ENCODE measurements at regions not wholly inside any gene's neighbourhood (a gene's known extent, or its start where the extent isn't known, plus 50 kb on each side); places are given as distances from the start of the nearest gene placed in this dataset.

- no peaks in the 10 kb centered on the region for H3K4me1 ChIP-seq (ENCODE audit: control insufficient read depth in 2 of 3, insufficient read depth in 2 of 3, low read depth in 1 of 3, low read length in 3 of 3)
- no peak overlapping the region for H3K27ac ChIP-seq (ENCODE audit: low read depth in 2 of 2, low read length in 2 of 2)
- no peak overlapping the region for H3K9ac ChIP-seq (ENCODE audit: low read length in 3 of 3)
- no peak for TF ChIP-seq CTCF (IDR thresholded peaks at IDR 0.05; ENCODE audit: borderline replicate concordance, extremely low read depth, insufficient read depth)
- no peaks in the 10 kb centered on the region for H3K27me3 ChIP-seq (ENCODE audit: control insufficient read depth, insufficient read depth, low read length)
- DNase-seq (peak in 2 of 5 donors; percentile 33 to 49), FAIRE-seq (no peak)
- intact Hi-C loops (cut with DNase I) = no loop called here
- H3K4me3 ChIP-seq (ENCODE audit: low read length in 3 of 3) = no peak overlapping the region
- H3K9me3 ChIP-seq (ENCODE audit: control insufficient read depth in 2 of 3, insufficient read depth in 1 of 3, low read length in 3 of 3) = no peaks in the 10 kb centered on the region
- H3K36me3 ChIP-seq (ENCODE audit: control insufficient read depth in 2 of 3, insufficient read depth in 3 of 3, low read length in 3 of 3) = no peaks in the 10 kb centered on the region
Observed at GRCh38 chr3:30141178-30141581, 465.2 kb upstream of the TGFBR2 start.

- FAIRE-seq = no peak
Observed at GRCh38 chr3:30141927-30142326, 464.5 kb upstream of the TGFBR2 start.

GRCh38 chr3:30142946-30143345 is 463.5 kb upstream of the TGFBR2 start:
- no peak overlapping the region for H3K9ac ChIP-seq (ENCODE audit: low read length in 3 of 3)
- no peak for FAIRE-seq
- no peak overlapping the region for H3K4me3 ChIP-seq (ENCODE audit: low read length in 3 of 3)
- intact Hi-C loops (cut with DNase I) = no loop called here
- H3K27ac ChIP-seq (ENCODE audit: low read depth in 2 of 2, low read length in 2 of 2) = no peak overlapping the region
- H3K27me3 ChIP-seq (ENCODE audit: control insufficient read depth, insufficient read depth, low read length) = no peaks in the 10 kb centered on the region
- H3K36me3 ChIP-seq (ENCODE audit: control insufficient read depth in 2 of 3, insufficient read depth in 3 of 3, low read length in 3 of 3) = no peaks in the 10 kb centered on the region
- no peaks in the 10 kb centered on the region for H3K4me1 ChIP-seq (ENCODE audit: control insufficient read depth in 2 of 3, insufficient read depth in 2 of 3, low read depth in 1 of 3, low read length in 3 of 3)
- no peak for TF ChIP-seq CTCF (IDR thresholded peaks at IDR 0.05; ENCODE audit: borderline replicate concordance, extremely low read depth, insufficient read depth)
- no peak for DNase-seq
- H3K9me3 ChIP-seq (ENCODE audit: control insufficient read depth in 2 of 3, insufficient read depth in 1 of 3, low read length in 3 of 3) = no peaks in the 10 kb centered on the region

More at GRCh38 chr3:30141927-30142326, 464.5 kb upstream of the TGFBR2 start:
- Histone ChIP-seq H3K9ac (ENCODE audit: low read length in 3 of 3) (no peak overlapping the region), H3K27ac (ENCODE audit: low read depth in 2 of 2, low read length in 2 of 2) (no peak overlapping the region), H3K4me1 (ENCODE audit: control insufficient read depth in 2 of 3, insufficient read depth in 2 of 3, low read depth in 1 of 3, low read length in 3 of 3) (no peaks in the 10 kb centered on the region), H3K27me3 (ENCODE audit: control insufficient read depth, insufficient read depth, low read length) (no peaks in the 10 kb centered on the region), H3K4me3 (ENCODE audit: low read length in 3 of 3) (no peak overlapping the region), H3K36me3 (ENCODE audit: control insufficient read depth in 2 of 3, insufficient read depth in 3 of 3, low read length in 3 of 3) (no peaks in the 10 kb centered on the region), H3K9me3 (ENCODE audit: control insufficient read depth in 2 of 3, insufficient read depth in 1 of 3, low read length in 3 of 3) (no peaks in the 10 kb centered on the region)
- no peak for TF ChIP-seq CTCF (IDR thresholded peaks at IDR 0.05; ENCODE audit: borderline replicate concordance, extremely low read depth, insufficient read depth)
- intact Hi-C loops (cut with DNase I) = no loop called here
- DNase-seq = peak in 1 of 5 donors; percentile 8

GRCh38 chr3:30145281-30145680 is 461.1 kb upstream of the TGFBR2 start:
- H3K27me3 ChIP-seq (ENCODE audit: control insufficient read depth, insufficient read depth, low read length) = no peaks in the 10 kb centered on the region
- H3K4me3 ChIP-seq (ENCODE audit: low read length in 3 of 3) = no peak overlapping the region
- H3K9ac ChIP-seq (ENCODE audit: low read length in 3 of 3) = no peak overlapping the region
- H3K27ac ChIP-seq (ENCODE audit: low read depth in 2 of 2, low read length in 2 of 2) = no peak overlapping the region
- no peaks in the 10 kb centered on the region for H3K4me1 ChIP-seq (ENCODE audit: control insufficient read depth in 2 of 3, insufficient read depth in 2 of 3, low read depth in 1 of 3, low read length in 3 of 3)
- no peaks in the 10 kb centered on the region for H3K36me3 ChIP-seq (ENCODE audit: control insufficient read depth in 2 of 3, insufficient read depth in 3 of 3, low read length in 3 of 3)
- TF ChIP-seq CTCF (IDR thresholded peaks at IDR 0.05; ENCODE audit: borderline replicate concordance, extremely low read depth, insufficient read depth) = no peak
- FAIRE-seq (no peak), DNase-seq (no peak)
- intact Hi-C loops (cut with DNase I) = no loop called here
- no peaks in the 10 kb centered on the region for H3K9me3 ChIP-seq (ENCODE audit: control insufficient read depth in 2 of 3, insufficient read depth in 1 of 3, low read length in 3 of 3)
